ENCODE measurements at regions not wholly inside any gene's neighbourhood (a gene's known extent, or its start where the extent isn't known, plus 50 kb on each side); places are given as distances from the start of the nearest gene placed in this dataset.

- TF ChIP-seq EZH2 (IDR thresholded peaks at IDR 0.05; ENCODE audit: insufficient read depth, poor library complexity, severe bottlenecking) (no peak), EZH2phosphoT487 (IDR thresholded peaks at IDR 0.05; ENCODE audit: insufficient read depth, low read depth) (no peak)
Observed at GRCh38 chr13:78028960-78029359, 110.3 kb upstream of the EDNRB start.

Measured in GM23248 (cell line).